NCI-H345 treated with DMSO at 0.1 percent for 48 hours (cell line): ENCODE measurements at regions not wholly inside any gene's neighbourhood (a gene's known extent, or its start where the extent isn't known, plus 50 kb on each side); places are given as distances from the start of the nearest gene placed in this dataset.

Experiments
- DNase-seq: peaks from one replicate; lab custom pipeline; 2025; ENCODE audit not compliant: unreplicated experiment; lab: John Stamatoyannopoulos, UW

DNA sequence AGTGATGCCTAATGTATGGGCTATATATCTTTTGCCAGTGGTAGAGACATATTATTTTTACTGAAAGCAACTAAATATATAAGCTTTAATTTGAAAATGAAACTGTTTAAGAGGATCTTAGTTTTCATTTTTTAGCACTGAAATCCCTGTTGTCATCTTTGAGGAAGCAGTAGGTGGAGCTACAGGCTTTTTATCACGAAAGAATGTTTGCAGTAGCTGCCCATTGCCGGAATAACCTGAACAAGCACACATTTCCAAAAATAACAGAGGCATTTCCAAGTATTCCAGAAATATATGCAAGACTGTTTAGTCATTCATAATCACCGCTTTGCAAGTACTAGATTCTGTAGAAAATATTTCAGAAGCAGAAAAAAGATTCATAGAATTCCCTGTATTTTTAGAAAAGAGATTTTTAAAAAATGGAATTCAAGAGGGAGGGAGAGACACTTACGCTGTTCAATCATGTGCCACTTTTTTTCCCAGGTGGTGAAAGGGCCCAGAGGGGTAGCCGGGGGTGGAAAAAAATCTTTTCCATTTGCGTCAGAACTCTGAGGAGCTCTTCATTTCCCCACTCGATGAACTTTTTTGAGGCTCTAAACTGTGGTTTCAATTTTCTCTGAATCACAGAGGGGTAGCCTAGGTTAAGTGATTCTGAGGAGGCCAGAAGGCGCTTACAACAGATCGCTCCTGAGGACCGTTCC lies 142.5 kb upstream of the FERMT1 start:
- DNase-seq = peak; percentile 22

GRCh38 chr20:6253396-6253795 lies 130.6 kb upstream of the FERMT1 start:
- no peak for DNase-seq

GRCh38 chr20:6245436-6245835 lies 122.6 kb upstream of the FERMT1 start:
- no peak for DNase-seq

DNA sequence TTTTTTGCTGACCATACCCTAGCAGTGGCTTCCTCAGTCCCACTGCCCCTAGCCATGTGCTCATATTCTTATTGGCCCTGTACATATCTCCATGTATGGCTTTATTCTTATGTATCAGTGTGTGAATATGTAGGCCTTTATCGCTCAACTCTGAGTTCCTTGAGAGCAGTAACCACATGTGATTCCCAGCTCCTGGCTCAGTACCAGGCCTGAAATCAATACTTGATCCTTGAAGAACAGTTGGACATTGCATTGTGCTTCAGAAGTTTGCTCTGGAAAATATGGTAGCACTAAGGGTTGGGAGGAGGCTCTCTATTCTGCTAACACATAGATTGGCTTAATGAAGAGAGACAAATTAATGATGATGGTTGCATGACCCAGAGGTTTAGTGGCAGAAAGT lies 118.8 kb upstream of the FERMT1 start:
- DNase-seq = no peak

DNA sequence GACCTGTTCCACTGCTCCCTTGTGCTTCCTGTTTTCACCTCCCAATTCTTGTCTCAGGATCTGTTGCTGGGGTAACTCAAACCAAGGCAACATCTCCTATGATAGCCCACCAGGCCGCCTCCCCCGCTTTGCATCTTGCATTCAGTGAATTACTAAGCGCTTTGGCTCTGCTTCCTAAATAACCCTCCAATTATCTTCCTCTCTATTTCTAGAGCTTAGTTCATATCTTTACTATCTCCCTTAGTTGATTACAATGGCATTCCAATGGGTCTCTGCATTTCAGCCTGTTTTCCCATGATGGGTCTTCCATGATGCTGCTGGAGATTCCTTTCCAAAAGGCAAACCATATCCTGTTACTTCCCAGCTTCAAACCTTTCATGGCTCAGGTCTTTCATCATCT lies 117.2 kb upstream of the FERMT1 start:
- no peak for DNase-seq

DNA sequence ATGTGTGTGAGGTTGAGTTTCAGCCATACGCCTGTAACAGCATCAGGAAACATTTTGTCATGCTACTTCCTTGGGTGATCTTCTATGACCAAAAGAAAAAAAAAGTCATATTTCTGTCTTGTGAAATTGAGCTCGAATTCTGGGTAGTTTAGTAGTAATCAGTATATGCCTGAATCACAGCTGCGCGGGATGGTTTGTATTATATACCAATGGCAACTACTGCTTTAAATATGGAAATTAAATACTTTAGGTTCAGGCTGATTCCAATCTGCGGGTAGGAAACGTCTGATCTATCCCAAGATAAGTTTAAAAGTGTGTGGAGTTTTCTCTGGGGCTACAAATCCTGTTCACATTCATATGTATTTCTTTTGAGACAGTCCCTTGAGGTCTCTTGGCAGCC lies 115.6 kb upstream of the FERMT1 start:
- no peak for DNase-seq

GRCh38 chr20:6235510-6235909 lies 112.7 kb upstream of the FERMT1 start:
- no peak for DNase-seq

DNA sequence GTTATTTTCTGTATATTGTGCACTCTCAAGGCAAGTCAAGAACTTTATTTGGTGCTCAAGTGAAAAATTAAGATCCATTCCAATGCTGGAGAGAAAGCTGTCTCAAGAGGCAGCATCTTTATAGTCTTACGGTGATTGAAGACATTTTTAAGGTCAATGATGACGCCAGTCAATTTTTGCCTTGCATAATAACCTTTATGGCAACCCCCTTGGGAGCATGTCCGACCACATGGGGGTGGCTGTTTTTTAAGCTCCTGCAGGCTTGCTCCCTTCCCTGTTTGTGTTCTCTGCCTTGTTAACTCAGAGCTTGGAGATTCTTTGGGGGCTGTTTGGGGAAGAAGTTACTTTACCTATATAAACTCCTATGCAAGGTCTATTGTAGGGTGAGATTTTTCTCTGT lies 109.6 kb upstream of the FERMT1 start:
- no peak for DNase-seq

- no peak for DNase-seq
Observed at GRCh38 chr20:6231556-6231955, 108.7 kb upstream of the FERMT1 start.

GRCh38 chr20:6228302-6228843 lies 105.5 kb upstream of the FERMT1 start:
- DNase-seq = no peak

- no peak for DNase-seq
Observed at GRCh38 chr20:6213311-6213710, 90.5 kb upstream of the FERMT1 start.

DNA sequence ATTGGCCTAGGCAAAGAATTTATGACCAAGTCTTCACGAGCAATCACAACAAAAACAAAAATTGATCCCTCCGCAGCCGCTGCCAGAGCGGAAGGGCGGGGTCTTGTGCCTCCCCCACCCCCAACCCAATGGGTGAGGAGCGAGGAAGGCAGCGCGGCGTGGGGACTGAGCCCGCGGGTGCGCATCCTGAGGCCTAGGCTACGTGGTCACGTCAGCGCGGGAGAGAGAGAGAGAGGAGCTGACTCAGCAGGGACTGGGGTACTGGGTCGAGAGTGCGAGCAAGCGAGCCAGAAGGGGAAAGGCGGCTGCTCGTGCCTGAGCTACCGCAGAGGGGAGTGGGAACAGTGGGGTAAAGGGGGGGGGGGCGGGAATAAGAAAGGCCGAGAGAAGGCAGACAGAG lies 90.1 kb upstream of the FERMT1 start:
- no peak for DNase-seq

DNA sequence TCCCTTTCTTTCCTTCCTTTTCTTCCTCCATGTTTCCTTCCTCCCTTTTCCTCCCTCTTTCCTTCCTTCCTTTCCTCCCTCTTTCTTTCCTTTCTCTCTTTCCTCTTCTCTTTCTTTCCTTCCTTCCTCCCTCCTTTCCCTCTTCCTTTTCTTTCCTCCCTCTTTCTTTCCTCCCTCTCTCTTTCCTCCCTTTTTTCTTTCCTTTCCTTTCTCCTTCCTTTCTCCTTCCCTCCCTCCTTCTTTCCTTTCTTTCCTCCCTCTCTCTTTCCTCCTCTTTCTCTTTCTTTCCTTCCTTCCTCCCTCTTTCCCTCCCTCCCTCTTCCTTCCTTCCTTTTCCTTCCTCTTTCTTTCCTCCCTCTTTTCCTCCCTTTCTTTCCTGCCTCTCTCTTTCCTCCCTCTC lies 86.3 kb upstream of the FERMT1 start:
- no peak for DNase-seq

- no peak for DNase-seq
Observed at GRCh38 chr20:6200092-6200491, 77.3 kb upstream of the FERMT1 start.

DNA sequence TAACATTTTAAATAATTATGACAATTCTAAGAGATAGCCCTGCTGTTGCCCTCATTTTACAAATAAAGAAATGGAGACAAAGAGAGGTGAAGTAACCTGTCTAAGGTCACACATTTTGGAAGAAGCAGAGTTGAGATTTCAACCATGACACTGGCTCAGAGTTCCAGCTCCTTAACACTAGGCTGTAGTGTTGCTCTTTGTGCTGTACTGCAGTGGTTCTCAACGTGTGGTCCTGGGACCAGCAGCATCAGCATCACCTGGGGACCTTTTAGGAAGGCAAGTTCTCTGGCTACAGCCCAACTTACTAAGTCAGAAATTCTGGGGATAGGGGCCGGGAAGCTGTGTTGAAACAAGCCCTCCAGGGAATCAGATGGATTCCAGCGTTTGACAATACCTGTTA lies 62.4 kb upstream of the FERMT1 start:
- no peak for DNase-seq

GRCh38 chr20:6184086-6184485 lies 61.3 kb upstream of the FERMT1 start:
- no peak for DNase-seq

- no peak for DNase-seq
Observed at GRCh38 chr20:6180531-6180930, 57.7 kb upstream of the FERMT1 start.

DNA sequence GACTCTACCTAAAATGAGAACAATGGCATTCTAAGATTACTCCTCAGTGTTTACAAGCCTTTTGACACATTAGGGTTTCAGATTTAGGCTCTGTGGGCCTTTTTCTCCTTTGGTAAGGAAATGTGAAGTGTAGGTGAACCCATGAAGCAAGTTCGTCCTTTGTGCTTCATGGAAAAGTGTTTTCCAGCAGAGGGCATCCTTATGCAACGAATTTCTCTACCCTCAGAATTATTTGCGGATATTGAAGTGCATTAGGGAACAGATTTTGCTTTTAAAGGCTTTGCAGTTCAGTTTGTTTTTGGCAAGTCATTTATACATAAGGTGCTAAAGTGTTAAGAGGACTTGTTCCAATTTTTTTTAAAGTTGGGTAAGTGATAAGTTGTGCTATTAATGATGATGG lies 55.7 kb upstream of the FERMT1 start:
- peak; percentile 15 for DNase-seq

DNA sequence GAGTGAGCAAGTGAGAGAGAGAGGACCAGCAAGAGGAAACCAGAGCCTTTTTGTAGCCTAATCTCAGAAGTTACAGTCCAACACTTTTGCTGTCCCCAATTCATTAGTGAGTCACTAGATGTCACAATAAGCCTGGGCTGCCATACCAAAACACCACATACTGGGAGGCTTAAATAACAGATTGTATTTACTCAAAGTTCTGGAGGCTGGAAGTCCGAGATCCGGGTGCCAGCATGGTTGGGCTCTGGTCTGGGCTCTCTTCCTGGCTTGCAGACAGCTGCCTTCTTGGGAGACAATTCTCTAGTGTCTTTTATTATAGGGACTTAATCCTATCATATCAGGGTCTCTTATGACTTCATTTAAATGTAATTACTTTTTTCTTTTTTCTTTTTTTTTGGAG lies 50.7 kb upstream of the FERMT1 start:
- DNase-seq = no peak
